Loucy (cell line): ENCODE measurements at regions not wholly inside any gene's neighbourhood (a gene's known extent, or its start where the extent isn't known, plus 50 kb on each side); places are given as distances from the start of the nearest gene placed in this dataset.

ENCODE experiments used
- H2AFZ ChIP-seq: fragments of 200-600 bp; sonication (generic); 2 replicates; pipeline ENCODE4 v1.6.0; 2016; ENCODE audit warnings: antibody characterized with exemption, mild to moderate bottlenecking, low read length, moderate library complexity
- H3F3A ChIP-seq: fragments of 200-600 bp; 2 replicates; pipeline ENCODE4 v1.6.0; 2016; ENCODE audit warnings: antibody characterized with exemption, low read depth, mild to moderate bottlenecking
- H3K27me3 ChIP-seq: fragments of 200-600 bp; sonication (generic); 2 replicates; pipeline ENCODE4 v1.6.1; 2014; ENCODE audit warnings: low read length, mild to moderate bottlenecking; ENCODE audit not compliant: insufficient read depth, poor library complexity, severe bottlenecking
- H3K36me3 ChIP-seq: fragments of 200-600 bp; sonication (generic); 2 replicates; pipeline ENCODE4 v1.6.1; 2016; ENCODE audit warnings: low read length; ENCODE audit not compliant: insufficient read depth
- H3K4me1 ChIP-seq: fragments of 200-600 bp; sonication (generic); 2 replicates; pipeline ENCODE4 v1.5.1; 2014; ENCODE audit warnings: low read length, mild to moderate bottlenecking; ENCODE audit not compliant: insufficient read depth, poor library complexity, severe bottlenecking
- H3K4me2 ChIP-seq: fragments of 200-600 bp; sonication (generic); 2 replicates; pipeline ENCODE4 v1.6.0; 2014; ENCODE audit warnings: antibody characterized with exemption, low read length, low read depth, mild to moderate bottlenecking; ENCODE audit not compliant: poor library complexity, severe bottlenecking
- H3K4me3 ChIP-seq: fragments of 200-600 bp; sonication (generic); 2 replicates; pipeline ENCODE4 v1.5.1; 2014; ENCODE audit warnings: low read length, mild to moderate bottlenecking, mixed read lengths; ENCODE audit not compliant: poor library complexity, severe bottlenecking
- H3K79me2 ChIP-seq: fragments of 200-600 bp; sonication (generic); 2 replicates; pipeline ENCODE4 v1.6.1; 2014; ENCODE audit warnings: low read length; ENCODE audit not compliant: insufficient read depth
- H3K9ac ChIP-seq: fragments of 200-600 bp; sonication (generic); 2 replicates; pipeline ENCODE4 v1.6.0; 2014; ENCODE audit warnings: mild to moderate bottlenecking, low read depth, low read length, moderate library complexity; ENCODE audit not compliant: poor library complexity, severe bottlenecking
- H3K9me2 ChIP-seq: fragments of 200-600 bp; sonication (generic); replicated peaks from 2 replicates; pipeline ENCODE4 v1.6.1; 2016; ENCODE audit warnings: low read depth, low read length, mixed read lengths
- H3K9me3 ChIP-seq: fragments of 200-600 bp; sonication (generic); 2 replicates; pipeline ENCODE4 v1.6.1; 2014; ENCODE audit warnings: mild to moderate bottlenecking, antibody characterized with exemption, low read length, low read depth; ENCODE audit not compliant: insufficient read depth
- H4K20me1 ChIP-seq: fragments of 200-600 bp; sonication (generic); 2 replicates; pipeline ENCODE4 v1.6.0; 2014; ENCODE audit warnings: antibody characterized with exemption, low read length, mild to moderate bottlenecking; ENCODE audit not compliant: insufficient read depth, poor library complexity, severe bottlenecking
- CTCF ChIP-seq: fragments of 200-600 bp; sonication (generic); conservative IDR thresholded peaks from 2 replicates; pipeline ENCODE4 v1.5.1; 2014; ENCODE audit warnings: mild to moderate bottlenecking, antibody characterized with exemption, low read length
- EZH2phosphoT487 ChIP-seq: fragments of 200-600 bp; IDR thresholded peaks from 2 replicates; pipeline ENCODE4 v1.6.1; 2018; ENCODE audit warnings: antibody characterized with exemption, mild to moderate bottlenecking, moderate library complexity, borderline replicate concordance

GRCh38 chr2:22798386-22798785 is 586.6 kb upstream of the KLHL29 start:
- Histone ChIP-seq H3K4me1 (no peaks in the 10 kb centered on the region), H3K79me2 (no peaks in the 10 kb centered on the region), H3K4me2 (no peak overlapping the region), H3K9me2 (no peaks in the 10 kb centered on the region), H3K36me3 (no peaks in the 10 kb centered on the region), H3K9ac (no peak overlapping the region), H3K9me3 (no peaks in the 10 kb centered on the region), H2AFZ (no peak overlapping the region), H4K20me1 (no peaks in the 10 kb centered on the region), H3F3A (no peaks in the 10 kb centered on the region), H3K4me3 (no peak overlapping the region), H3K27me3 (no peaks in the 10 kb centered on the region)
- TF ChIP-seq EZH2phosphoT487 (no peak), CTCF (no peak)

GRCh38 chr2:22800412-22800811 is 584.6 kb upstream of the KLHL29 start:
- H3K27me3 ChIP-seq = no peaks in the 10 kb centered on the region
- no peak overlapping the region for H3K4me2 ChIP-seq

GRCh38 chr2:22801071-22801470 is 583.9 kb upstream of the KLHL29 start:
- no peaks in the 10 kb centered on the region for H4K20me1 ChIP-seq
- no peaks in the 10 kb centered on the region for H3K36me3 ChIP-seq
- no peak overlapping the region for H3K4me3 ChIP-seq
- no peaks in the 10 kb centered on the region for H3F3A ChIP-seq
- no peaks in the 10 kb centered on the region for H3K9me2 ChIP-seq
- TF ChIP-seq CTCF (no peak), EZH2phosphoT487 (no peak)
- H3K27me3 ChIP-seq = no peaks in the 10 kb centered on the region
- no peaks in the 10 kb centered on the region for H3K9me3 ChIP-seq
- no peaks in the 10 kb centered on the region for H3K79me2 ChIP-seq
- no peaks in the 10 kb centered on the region for H3K4me1 ChIP-seq
- H3K9ac ChIP-seq = no peak overlapping the region
- no peak overlapping the region for H3K4me2 ChIP-seq
- H2AFZ ChIP-seq = no peak overlapping the region

More at GRCh38 chr2:22800412-22800811, 584.6 kb upstream of the KLHL29 start:
- H3K79me2 ChIP-seq = no peaks in the 10 kb centered on the region
- H4K20me1 ChIP-seq = no peaks in the 10 kb centered on the region
- no peaks in the 10 kb centered on the region for H3K9me3 ChIP-seq
- no peaks in the 10 kb centered on the region for H3K36me3 ChIP-seq
- no peaks in the 10 kb centered on the region for H3K9me2 ChIP-seq
- H3K4me3 ChIP-seq = no peak overlapping the region
- no peaks in the 10 kb centered on the region for H3F3A ChIP-seq
- H3K9ac ChIP-seq = no peak overlapping the region
- TF ChIP-seq CTCF (no peak), EZH2phosphoT487 (no peak)
- H2AFZ ChIP-seq = no peak overlapping the region
- no peaks in the 10 kb centered on the region for H3K4me1 ChIP-seq
